WTC11 (cell line): ENCODE measurements at regions not wholly inside any gene's neighbourhood (a gene's known extent, or its start where the extent isn't known, plus 50 kb on each side); places are given as distances from the start of the nearest gene placed in this dataset.

ENCODE experiments used
- ATF2 ChIP-seq: sonication (generic); formaldehyde crosslinking; IDR thresholded peaks from 2 replicates; pipeline ENCODE4 v1.8.1; 2022; ENCODE audit warnings: low read depth, missing genetic modification reagents, borderline replicate concordance
- CTCF ChIP-seq: fragments of 200-600 bp; IDR thresholded peaks from 2 replicates; pipeline ENCODE4 v1.8.0; 2022; ENCODE audit warnings: antibody characterized with exemption
- ESRRA ChIP-seq: sonication (generic); formaldehyde crosslinking; IDR thresholded peaks from 2 replicates; pipeline ENCODE4 v1.8.1; 2022; ENCODE audit warnings: mild to moderate bottlenecking, missing genetic modification reagents, borderline replicate concordance
- JUN ChIP-seq: sonication (generic); formaldehyde crosslinking; IDR thresholded peaks from 2 replicates; pipeline ENCODE4 v1.8.0; 2023; ENCODE audit warnings: mild to moderate bottlenecking, missing genetic modification reagents
- NFE2L1 ChIP-seq: sonication (generic); formaldehyde crosslinking; IDR thresholded peaks from 2 replicates; pipeline ENCODE4 v1.8.1; 2023; ENCODE audit warnings: missing genetic modification reagents
- SMAD3 ChIP-seq: sonication (generic); formaldehyde crosslinking; IDR thresholded peaks from 2 replicates; pipeline ENCODE4 v1.8.0; 2022; ENCODE audit warnings: missing genetic modification reagents, mild to moderate bottlenecking, borderline replicate concordance
- SP1 ChIP-seq: sonication (generic); formaldehyde crosslinking; conservative IDR thresholded peaks from 2 replicates; pipeline ENCODE4 v1.8.1; 2022; ENCODE audit warnings: missing genetic modification reagents
- ZNF512 ChIP-seq: sonication (generic); formaldehyde crosslinking; IDR thresholded peaks from 2 replicates; pipeline ENCODE4 v1.8.1; 2022; ENCODE audit warnings: missing genetic modification reagents, borderline replicate concordance

GRCh38 chr2:83837823-83838222, 621.3 kb downstream of the SUCLG1 start:
- TF ChIP-seq CTCF (no peak), NFE2L1 (CRISPR knock-in tag) (no peak), ESRRA (CRISPR knock-in tag) (no peak), JUN (no peak), ZNF512 (CRISPR knock-in tag) (no peak), ATF2 (no peak), SP1 (no peak), SMAD3 (CRISPR knock-in tag) (no peak)
